ENCODE measurements at regions not wholly inside any gene's neighbourhood (a gene's known extent, or its start where the extent isn't known, plus 50 kb on each side); places are given as distances from the start of the nearest gene placed in this dataset.

- TF ChIP-seq POLR2A (IDR thresholded peaks at IDR 0.05; ENCODE audit: low read length) (no peak), GATA1 (IDR thresholded peaks at IDR 0.05; ENCODE audit: low read depth, low read length) (no peak)
Measured at GRCh38 chr12:105524961-105525360, 194.5 kb downstream of the C12orf75 start.

All from erythroblast (primary cell).